Upper lobe of left lung (tissue), 6 donors: ENCODE measurements at regions not wholly inside any gene's neighbourhood (a gene's known extent, or its start where the extent isn't known, plus 50 kb on each side); places are given as distances from the start of the nearest gene placed in this dataset.

Experiments
- ATAC-seq, 2 donors: fragments of 200-7000 bp; cut with Tn5 transposase; one replicate each; pipeline ENCODE4 v1.9.1; 2022; ENCODE audit warnings: mild to moderate bottlenecking in 2 of 2, moderate library complexity in 2 of 2; ENCODE audit not compliant: low FRiP score in 2 of 2
- DNase-seq, 2 donors: peaks; one replicate each; pipeline ENCODE4 v3.0.0-alpha.2; 2019 to 2020
- H3K27ac ChIP-seq, 4 donors: fragments of 200-600 bp; sonication (generic); one replicate each; pipeline ENCODE4 v1.5.1; 2016 to 2019
- H3K27me3 ChIP-seq, 4 donors: fragments of 200-600 bp; sonication (generic); one replicate each; pipeline ENCODE4 v1.5.1; 2017 to 2019
- H3K36me3 ChIP-seq, 4 donors: fragments of 200-600 bp; sonication (generic); one replicate each; pipeline ENCODE4 v1.5.1; 2016 to 2019
- H3K4me1 ChIP-seq, 4 donors: fragments of 200-600 bp; sonication (generic); one replicate each; pipeline ENCODE4 v1.5.1; 2018 to 2019
- H3K4me3 ChIP-seq, 4 donors: fragments of 200-600 bp; sonication (generic); one replicate each; pipeline ENCODE4 v1.5.1; 2017 to 2019; ENCODE audit warnings: mild to moderate bottlenecking in 2 of 4, moderate library complexity in 1 of 4
- H3K9me3 ChIP-seq, 4 donors: fragments of 200-600 bp; sonication (generic); one replicate each; pipeline ENCODE4 v1.5.1; 2018 to 2019
- EP300 ChIP-seq, 4 donors: sonication (generic); formaldehyde crosslinking; IDR thresholded peaks; one replicate each; pipeline ENCODE4 v1.5.1; 2017; ENCODE audit warnings: antibody characterized with exemption in 4 of 4, control low read depth in 2 of 4
- POLR2A ChIP-seq, 4 donors: fragments of 450-650 bp; IDR thresholded peaks; one replicate each; pipeline ENCODE4 v1.5.1; 2016 to 2017; ENCODE audit warnings: antibody characterized with exemption in 4 of 4, mild to moderate bottlenecking in 2 of 4
- POLR2AphosphoS5 ChIP-seq, 2 donors: sonication (generic); formaldehyde crosslinking; IDR thresholded peaks; one replicate each; pipeline ENCODE4 v1.5.1; 2017; ENCODE audit warnings: antibody characterized with exemption in 2 of 2
- WGBS, 2 donors: methylation state at CpG; one replicate each; pipeline ENCODE4 v1.1.5; 2017 to 2018; 5-methylcytosine and 5-hydroxymethylcytosine counted together
- TF ChIP-seq, protein P1 (sequence below), 6 experiments: fragments of 450-650 bp in 4 of 6; fragments of 200-600 bp in 2 of 6; sonication (generic) in 2 of 6; IDR thresholded peaks; one replicate each; pipeline ENCODE4 v1.5.1; 2016 to 2019; ENCODE audit warnings: antibody characterized with exemption in 6 of 6
- donor health status: DM: no; HTN: no; CAD: no; lungs with moderate emphysema.
- donor health status: DM: no; HTN: yes; CAD: no; lungs with severe emphysema.

DNA sequence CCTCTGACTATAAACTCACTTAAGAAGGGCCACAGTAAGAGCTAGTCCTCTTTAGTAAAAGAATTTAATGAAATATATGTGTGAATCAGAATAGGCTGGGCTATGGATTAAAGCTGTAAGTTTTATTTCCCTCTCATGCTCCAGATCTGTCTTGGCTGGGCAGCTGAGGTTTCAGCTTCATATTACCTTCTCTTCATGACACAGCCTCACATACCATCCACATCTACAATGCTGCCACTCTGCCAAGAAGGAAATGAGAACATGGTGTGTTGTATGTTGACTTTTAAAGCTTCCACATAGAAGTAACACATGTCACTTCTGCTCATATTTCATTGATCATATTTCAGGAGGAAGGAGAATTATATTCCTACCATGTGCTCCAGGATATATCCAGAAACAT is 776.0 kb upstream of the ACO1 start:
- H3K4me1 ChIP-seq = peaks cover 0 to 3% (median 0%) of the 10 kb centered on the region in 4 donors
- H3K36me3 ChIP-seq = no peaks in the 10 kb centered on the region
- H3K27me3 ChIP-seq = no peaks in the 10 kb centered on the region
- no peak for ATAC-seq
- H3K27ac ChIP-seq = no peak overlapping the region
- no peak overlapping the region for H3K4me3 ChIP-seq
- H3K9me3 ChIP-seq = no peaks in the 10 kb centered on the region
- no peak for DNase-seq
- TF ChIP-seq POLR2A (IDR thresholded peaks at IDR 0.05) (no peak), POLR2AphosphoS5 (IDR thresholded peaks at IDR 0.05) (no peak), EP300 (IDR thresholded peaks at IDR 0.05) (no peak)
- TF ChIP-seq, protein P1, sequence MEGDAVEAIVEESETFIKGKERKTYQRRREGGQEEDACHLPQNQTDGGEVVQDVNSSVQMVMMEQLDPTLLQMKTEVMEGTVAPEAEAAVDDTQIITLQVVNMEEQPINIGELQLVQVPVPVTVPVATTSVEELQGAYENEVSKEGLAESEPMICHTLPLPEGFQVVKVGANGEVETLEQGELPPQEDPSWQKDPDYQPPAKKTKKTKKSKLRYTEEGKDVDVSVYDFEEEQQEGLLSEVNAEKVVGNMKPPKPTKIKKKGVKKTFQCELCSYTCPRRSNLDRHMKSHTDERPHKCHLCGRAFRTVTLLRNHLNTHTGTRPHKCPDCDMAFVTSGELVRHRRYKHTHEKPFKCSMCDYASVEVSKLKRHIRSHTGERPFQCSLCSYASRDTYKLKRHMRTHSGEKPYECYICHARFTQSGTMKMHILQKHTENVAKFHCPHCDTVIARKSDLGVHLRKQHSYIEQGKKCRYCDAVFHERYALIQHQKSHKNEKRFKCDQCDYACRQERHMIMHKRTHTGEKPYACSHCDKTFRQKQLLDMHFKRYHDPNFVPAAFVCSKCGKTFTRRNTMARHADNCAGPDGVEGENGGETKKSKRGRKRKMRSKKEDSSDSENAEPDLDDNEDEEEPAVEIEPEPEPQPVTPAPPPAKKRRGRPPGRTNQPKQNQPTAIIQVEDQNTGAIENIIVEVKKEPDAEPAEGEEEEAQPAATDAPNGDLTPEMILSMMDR (IDR thresholded peaks at IDR 0.05) = no peak

DNA sequence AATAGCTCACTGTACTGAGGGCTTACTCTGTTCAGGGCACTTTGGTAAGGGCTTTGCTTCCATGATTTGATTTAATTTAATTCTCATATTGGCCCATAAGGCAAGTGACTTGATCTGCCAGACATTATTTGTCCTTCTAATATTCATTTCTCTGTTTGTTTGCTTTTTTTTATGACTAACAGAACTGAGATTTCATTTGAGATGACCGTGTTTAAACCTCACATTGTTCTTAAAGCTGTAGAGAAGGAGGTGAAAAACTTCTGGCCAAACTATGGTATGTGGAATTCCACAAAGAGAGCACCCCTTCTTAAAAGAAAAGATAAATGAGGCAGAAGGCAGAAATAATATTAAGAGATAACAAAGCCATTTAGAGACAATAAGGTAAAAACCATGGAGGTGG is 775.6 kb upstream of the ACO1 start:
- H3K36me3 ChIP-seq = no peaks in the 10 kb centered on the region
- TF ChIP-seq, protein P1 (IDR thresholded peaks at IDR 0.05) = no peak
- TF ChIP-seq EP300 (IDR thresholded peaks at IDR 0.05) (no peak), POLR2AphosphoS5 (IDR thresholded peaks at IDR 0.05) (no peak), POLR2A (IDR thresholded peaks at IDR 0.05) (no peak)
- no peak overlapping the region for H3K4me3 ChIP-seq
- H3K4me1 ChIP-seq = peaks cover 0 to 3% (median 0%) of the 10 kb centered on the region in 4 donors
- H3K9me3 ChIP-seq = no peaks in the 10 kb centered on the region
- DNase-seq (no peak), ATAC-seq (no peak)
- 70 to 73% methylated on average over 1 of the region's 1 CpG for WGBS, 2 donors
- H3K27ac ChIP-seq = no peak overlapping the region
- H3K27me3 ChIP-seq = no peaks in the 10 kb centered on the region

DNA sequence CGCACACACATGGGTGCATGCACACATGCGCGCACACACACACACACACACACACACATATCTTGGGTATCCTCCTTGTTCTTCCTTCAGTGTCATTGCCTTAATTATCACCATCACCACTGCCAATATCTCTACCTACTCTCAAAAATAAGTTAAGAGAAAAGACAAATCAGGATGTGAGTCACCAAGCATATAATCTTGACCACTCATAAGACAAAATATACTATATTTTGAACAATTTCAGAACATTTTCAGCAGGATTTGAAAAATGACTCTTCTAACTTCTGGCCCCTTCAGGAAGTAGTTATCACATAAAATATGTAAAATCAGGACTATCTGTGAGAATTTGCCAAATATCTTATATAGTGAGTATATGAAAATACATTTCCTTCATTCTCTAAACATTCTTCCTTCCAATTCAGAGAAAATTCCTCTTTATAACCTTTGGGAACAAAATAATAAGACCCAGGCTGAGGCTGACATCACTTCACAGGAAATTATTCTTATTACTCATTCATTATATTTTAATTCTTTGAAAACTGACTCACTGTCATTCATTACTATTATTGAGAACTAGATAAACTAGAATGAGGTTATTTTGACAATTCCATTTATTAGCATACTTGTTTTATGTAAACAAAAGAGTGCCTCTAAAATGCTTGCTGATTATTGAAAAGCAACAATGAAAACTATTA is 772.0 kb upstream of the ACO1 start:
- ATAC-seq (no peak), DNase-seq (no peak)
- WGBS, 2 donors = 87 to 91% methylated on average over 3 of the region's 3 CpGs
- Histone ChIP-seq H3K27ac (no peak overlapping the region), H3K9me3 (no peaks in the 10 kb centered on the region), H3K27me3 (no peaks in the 10 kb centered on the region), H3K4me3 (no peak overlapping the region), H3K4me1 (peaks cover 0 to 3% (median 0%) of the 10 kb centered on the region in 4 donors), H3K36me3 (no peaks in the 10 kb centered on the region)
- TF ChIP-seq, protein P1 (IDR thresholded peaks at IDR 0.05) = no peak
- no peak for TF ChIP-seq EP300 (IDR thresholded peaks at IDR 0.05)
- TF ChIP-seq POLR2AphosphoS5 (IDR thresholded peaks at IDR 0.05) = no peak
- no peak for TF ChIP-seq POLR2A (IDR thresholded peaks at IDR 0.05)

DNA sequence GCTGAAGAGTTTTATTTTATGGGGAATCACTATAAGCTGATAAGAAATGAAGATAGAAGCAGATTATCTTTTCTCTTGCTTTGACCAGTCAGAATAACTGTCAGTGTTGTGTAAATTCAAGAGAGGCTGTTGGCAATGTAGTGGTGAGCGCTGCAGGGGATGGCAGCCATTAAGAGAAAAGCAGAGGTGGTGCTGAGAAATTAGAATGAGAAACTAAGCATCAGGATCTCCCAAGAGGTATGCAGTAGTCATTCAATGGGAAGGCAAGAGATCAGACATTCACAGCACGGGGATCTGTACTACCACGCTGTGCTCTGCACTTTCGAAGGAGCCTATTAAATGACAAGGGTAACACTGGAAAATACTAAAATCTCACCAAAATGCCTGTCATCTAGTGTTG is 768.5 kb upstream of the ACO1 start:
- no peak for ATAC-seq
- no peaks in the 10 kb centered on the region for H3K36me3 ChIP-seq
- no peak overlapping the region for H3K27ac ChIP-seq
- no peak for DNase-seq
- no peak overlapping the region for H3K4me3 ChIP-seq
- H3K27me3 ChIP-seq = no peaks in the 10 kb centered on the region
- TF ChIP-seq POLR2AphosphoS5 (IDR thresholded peaks at IDR 0.05) (no peak), POLR2A (IDR thresholded peaks at IDR 0.05) (no peak), EP300 (IDR thresholded peaks at IDR 0.05) (no peak)
- TF ChIP-seq, protein P1 (IDR thresholded peaks at IDR 0.05) = no peak
- no peaks in the 10 kb centered on the region for H3K9me3 ChIP-seq
- 76 to 96% methylated on average over 4 of the region's 4 CpGs for WGBS, 2 donors
- H3K4me1 ChIP-seq = no peaks in the 10 kb centered on the region

DNA sequence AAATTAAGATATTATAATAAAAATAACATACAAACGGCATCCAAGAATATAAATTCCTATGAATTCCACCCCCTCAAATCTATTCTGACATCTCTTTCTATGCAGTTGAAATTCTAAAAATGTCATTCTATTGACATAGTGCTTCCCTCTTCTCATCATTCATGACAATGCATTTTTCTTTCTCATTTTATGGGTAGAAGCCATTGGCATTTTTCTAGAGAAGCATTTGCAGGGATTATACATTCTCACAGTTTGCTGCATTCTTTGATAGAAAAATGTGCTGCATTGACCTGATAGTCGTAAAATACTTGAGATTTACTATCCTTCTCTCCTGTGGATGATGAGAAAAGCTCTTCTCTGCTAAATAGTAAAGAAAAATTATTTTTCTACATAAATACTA is 760.9 kb upstream of the ACO1 start:
- Histone ChIP-seq H3K27me3 (no peaks in the 10 kb centered on the region), H3K4me3 (no peak overlapping the region), H3K36me3 (no peaks in the 10 kb centered on the region), H3K9me3 (peaks cover 0 to 4% (median 0%) of the 10 kb centered on the region in 4 donors), H3K4me1 (no peaks in the 10 kb centered on the region), H3K27ac (no peak overlapping the region)
- ATAC-seq (no peak), DNase-seq (no peak)
- no peak for TF ChIP-seq POLR2A (IDR thresholded peaks at IDR 0.05)
- WGBS, 2 donors = 68 to 70% methylated on average over 2 of the region's 2 CpGs
